A172 (cell line): ENCODE measurements at regions not wholly inside any gene's neighbourhood (a gene's known extent, or its start where the extent isn't known, plus 50 kb on each side); places are given as distances from the start of the nearest gene placed in this dataset.

Source experiments
- DNase-seq: peaks from one replicate; pipeline ENCODE4 v3.0.0-alpha.2; 2015; ENCODE audit warnings: low spot score

GRCh38 chr2:128534688-128535392 lies 216.2 kb upstream of the HS6ST1 start:
- DNase-seq: no peak

GRCh38 chr2:128535953-128536352 lies 217.3 kb upstream of the HS6ST1 start:
- peak; percentile 65 for DNase-seq

GRCh38 chr2:128536925-128537620 lies 218.4 kb upstream of the HS6ST1 start:
- peak; percentile 82 for DNase-seq

- no peak for DNase-seq
These were observed 219.0 kb upstream of the HS6ST1 start for GRCh38 chr2:128537646-128538045.

- DNase-seq: no peak
These were observed 219.7 kb upstream of the HS6ST1 start for GRCh38 chr2:128538396-128538795.

- DNase-seq: no peak
These were observed 222.0 kb upstream of the HS6ST1 start for GRCh38 chr2:128540670-128541069.

GRCh38 chr2:128541448-128541847 lies 222.8 kb upstream of the HS6ST1 start:
- no peak for DNase-seq

- no peak for DNase-seq
These were observed 224.4 kb upstream of the HS6ST1 start for GRCh38 chr2:128543036-128543435.

GRCh38 chr2:128543646-128544045 lies 225.0 kb upstream of the HS6ST1 start:
- DNase-seq: no peak

GRCh38 chr2:128544321-128545037 lies 225.8 kb upstream of the HS6ST1 start:
- no peak for DNase-seq

- no peak for DNase-seq
These were observed 226.4 kb upstream of the HS6ST1 start for GRCh38 chr2:128545085-128545484.

GRCh38 chr2:128545829-128546228 lies 227.2 kb upstream of the HS6ST1 start:
- DNase-seq: no peak

- no peak for DNase-seq
These were observed 229.0 kb upstream of the HS6ST1 start for GRCh38 chr2:128547667-128548066.

GRCh38 chr2:128548461-128548891 lies 229.8 kb upstream of the HS6ST1 start:
- DNase-seq: no peak

- DNase-seq: no peak
These were observed 230.4 kb upstream of the HS6ST1 start for GRCh38 chr2:128549094-128549493.

- DNase-seq: no peak
These were observed 231.1 kb upstream of the HS6ST1 start for GRCh38 chr2:128549646-128550260.

GRCh38 chr2:128550389-128550788 lies 231.7 kb upstream of the HS6ST1 start:
- DNase-seq: no peak

GRCh38 chr2:128550801-128551416 lies 232.2 kb upstream of the HS6ST1 start:
- DNase-seq: no peak

GRCh38 chr2:128551435-128551834 lies 232.8 kb upstream of the HS6ST1 start:
- no peak for DNase-seq

- DNase-seq: no peak
These were observed 233.6 kb upstream of the HS6ST1 start for GRCh38 chr2:128552141-128552805.

GRCh38 chr2:128552806-128553551 lies 234.3 kb upstream of the HS6ST1 start:
- no peak for DNase-seq
